GM18873 (cell line): ENCODE measurements at regions not wholly inside any gene's neighbourhood (a gene's known extent, or its start where the extent isn't known, plus 50 kb on each side); places are given as distances from the start of the nearest gene placed in this dataset.
"Not testable (repeated sequence)": the region's sequence is repeated elsewhere in the genome, so short reads cannot be mapped to it uniquely, and the experiment has no call there.

Experiments
- ATAC-seq: cut with Tn5 transposase; IDR thresholded peaks from one replicate; pipeline ENCODE4 v1.9.1; 2021; ENCODE audit warnings: mild to moderate bottlenecking, moderate library complexity, moderate number of reproducible peaks; ENCODE audit not compliant: unreplicated experiment, low FRiP score

DNA sequence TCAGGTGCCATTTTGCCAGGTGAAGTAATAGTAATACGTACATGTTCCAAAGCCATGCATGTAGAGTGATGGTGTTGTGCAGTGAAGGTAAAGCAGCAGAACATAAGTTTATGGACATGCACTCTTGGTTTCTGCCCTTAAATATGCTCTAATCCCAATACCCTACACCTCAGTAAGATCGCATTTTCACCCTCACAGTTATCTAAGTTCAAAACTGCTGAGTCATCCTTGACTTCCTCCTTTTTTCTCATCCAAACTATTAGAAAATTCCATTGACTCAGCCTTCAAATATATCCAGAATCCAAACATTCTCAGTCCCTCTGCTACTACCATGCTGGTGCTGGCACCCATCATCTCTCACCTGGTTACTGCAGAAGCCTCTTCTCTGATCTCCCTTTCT lies 652.9 kb upstream of the IGFBP7 start:
- ATAC-seq: no peak

DNA sequence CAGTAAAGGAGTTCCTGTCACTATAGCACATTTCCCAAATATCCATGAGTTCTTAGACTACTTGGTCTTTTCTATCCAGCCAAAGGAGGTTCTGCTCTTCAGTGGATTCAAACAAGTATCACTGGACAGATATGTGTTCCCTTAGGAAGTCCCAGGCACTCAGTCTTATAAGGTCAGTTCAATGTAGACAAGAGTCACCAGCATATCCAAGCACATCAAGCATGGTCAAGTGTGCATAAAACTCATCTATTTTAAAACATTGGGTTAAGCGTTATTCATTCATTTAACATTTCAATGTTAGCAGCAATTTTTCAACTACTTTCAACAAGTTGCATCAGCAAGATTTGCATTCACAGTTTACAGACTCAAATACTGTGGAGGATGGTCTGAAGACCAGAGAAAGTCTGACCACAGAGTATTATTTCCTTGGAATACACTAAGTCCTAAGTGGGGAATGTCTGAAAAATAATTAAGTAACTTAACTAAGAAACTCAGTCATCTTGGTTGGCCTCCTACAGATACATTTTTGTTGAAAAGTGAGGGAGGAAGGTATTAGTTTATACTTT lies 630.5 kb upstream of the IGFBP7 start:
- no peak for ATAC-seq

DNA sequence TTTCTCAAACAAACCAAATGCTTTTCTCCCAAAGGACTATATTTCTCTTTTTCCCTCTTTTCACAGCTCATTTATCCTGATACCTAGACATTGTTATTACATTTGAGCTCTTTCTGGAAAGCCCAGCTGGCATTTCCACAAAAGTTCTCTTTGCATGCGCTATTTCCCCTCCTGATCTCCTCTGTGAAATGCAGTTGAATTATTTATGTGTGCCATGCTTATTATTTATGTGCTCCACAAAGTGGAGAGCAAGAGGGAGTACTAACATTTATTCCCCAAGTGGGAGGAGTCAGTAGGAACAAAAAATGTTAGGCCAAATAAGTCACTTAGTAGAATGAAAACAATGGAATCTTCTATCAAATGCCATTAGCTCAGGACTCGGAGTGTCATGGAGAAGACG lies 626.6 kb upstream of the IGFBP7 start:
- no peak for ATAC-seq

DNA sequence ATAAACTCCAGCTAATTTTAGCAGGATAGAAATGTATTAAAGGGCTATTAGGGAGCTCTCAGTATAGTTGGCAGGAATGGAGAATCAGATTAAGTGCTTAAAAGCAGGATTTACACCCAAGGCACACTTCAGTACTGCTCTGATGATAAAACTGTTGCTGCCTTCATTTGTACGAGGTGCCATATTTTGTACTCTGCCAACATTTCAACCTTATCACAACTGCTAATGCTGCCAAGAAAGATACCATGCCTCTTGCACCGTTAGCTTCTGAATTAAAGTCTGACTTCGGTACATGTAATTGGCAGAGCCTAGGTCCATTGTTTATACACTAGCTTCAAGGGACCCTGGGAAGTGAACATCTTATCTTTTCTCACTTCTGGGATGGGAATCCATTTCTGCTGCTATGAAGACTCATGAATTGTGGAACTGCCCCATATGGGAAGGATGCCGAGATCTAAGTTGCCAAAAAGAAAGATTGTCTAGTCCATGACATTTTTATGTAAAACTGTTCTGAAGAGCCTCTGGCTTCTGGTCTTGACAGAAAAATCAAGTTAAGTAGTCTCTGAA lies 624.0 kb upstream of the IGFBP7 start:
- ATAC-seq: no peak

DNA sequence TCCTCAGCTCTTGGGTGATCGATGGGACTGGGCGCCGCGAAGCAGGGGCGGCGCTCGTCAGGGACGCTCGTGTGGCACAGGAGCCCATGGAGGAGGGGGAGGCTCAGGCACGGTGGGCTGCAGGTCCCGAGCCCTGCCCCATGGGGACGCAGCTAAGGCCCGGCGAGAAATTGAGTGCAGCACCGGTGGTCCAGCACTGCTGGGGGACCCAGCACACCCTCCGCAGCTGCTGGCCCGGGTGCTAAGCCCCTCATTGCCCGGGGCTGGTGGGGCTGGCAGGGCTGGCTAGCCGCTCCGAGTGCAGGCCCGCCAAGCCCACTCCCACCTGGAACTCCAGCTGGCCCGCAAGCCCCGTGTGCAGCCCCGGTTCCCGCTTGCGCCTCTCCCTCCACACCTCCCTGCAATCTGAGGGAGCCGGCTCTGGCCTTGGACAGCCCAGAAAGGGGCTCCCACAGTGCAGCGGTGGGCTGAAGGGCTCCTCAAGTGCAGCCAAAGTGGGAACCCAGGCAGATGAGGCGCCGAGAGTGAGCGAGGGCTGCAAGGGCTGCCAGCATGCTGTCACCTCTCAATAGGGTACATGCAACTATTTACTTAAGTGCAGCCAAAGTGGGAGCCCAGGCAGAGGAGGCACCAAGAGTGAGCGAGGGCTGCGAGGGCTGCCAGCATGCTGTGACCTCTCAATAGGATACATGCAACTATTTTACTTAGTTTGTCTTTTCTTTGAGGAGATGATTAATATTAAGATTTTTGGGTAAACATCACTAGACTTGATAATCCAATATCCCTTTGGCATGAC lies 619.8 kb upstream of the IGFBP7 start:
- ATAC-seq: not testable (repeated sequence)

DNA sequence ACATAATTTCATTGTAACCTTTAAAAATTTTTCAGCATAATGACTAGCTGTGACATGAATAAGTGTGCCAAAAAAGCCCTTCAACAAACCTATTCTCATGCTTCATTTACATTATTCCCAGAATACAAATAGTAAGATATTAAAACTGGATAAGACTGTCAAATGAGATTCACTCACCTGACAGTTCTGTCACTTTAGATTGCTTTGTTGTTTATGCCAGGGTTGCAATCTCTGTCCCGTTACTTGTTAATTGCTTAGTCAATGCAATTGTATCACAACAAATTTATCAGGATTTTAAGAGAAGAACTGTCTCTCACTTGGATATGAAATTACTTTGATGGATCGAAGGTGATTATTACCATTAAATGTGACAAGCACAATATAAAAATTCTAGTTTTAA lies 616.0 kb upstream of the IGFBP7 start:
- ATAC-seq: no peak

DNA sequence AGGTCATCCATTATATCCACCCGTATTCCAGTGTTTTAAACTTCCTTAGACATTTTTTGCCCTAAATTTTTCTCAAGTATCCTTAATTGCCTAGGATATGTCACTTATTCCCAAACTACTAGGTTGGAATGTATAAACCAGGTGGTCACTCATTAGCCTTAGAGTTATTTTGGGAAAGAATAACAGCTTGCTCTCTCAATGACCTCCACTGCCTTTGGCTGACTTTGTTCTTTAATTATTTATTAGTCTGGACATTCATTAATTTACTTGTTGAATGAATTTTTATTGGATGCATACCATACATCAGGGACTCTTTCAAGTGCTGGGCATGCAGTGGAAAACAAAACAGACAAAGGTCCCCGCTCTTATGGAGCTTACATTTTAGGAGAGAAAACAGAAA lies 609.3 kb upstream of the IGFBP7 start:
- no peak for ATAC-seq

DNA sequence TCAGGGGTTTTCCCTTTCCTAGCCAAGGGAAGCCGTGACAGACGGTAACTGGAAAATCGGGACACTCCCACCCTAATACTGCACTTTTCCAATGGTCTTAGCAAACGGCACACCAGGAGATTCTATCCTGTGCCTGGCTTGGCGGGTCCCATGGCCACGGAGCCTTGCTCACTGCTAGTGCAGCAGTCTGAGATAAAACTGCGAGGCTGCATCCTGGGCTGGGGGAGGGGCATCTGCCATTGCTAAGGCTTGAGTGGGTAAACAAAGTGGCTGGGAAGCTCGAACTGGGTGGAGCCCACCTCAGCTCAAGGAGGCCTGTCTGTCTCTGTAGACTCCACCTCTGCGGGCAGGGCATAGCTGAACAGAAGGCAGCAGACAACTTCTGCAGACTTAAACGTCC lies 604.1 kb upstream of the IGFBP7 start:
- not testable (repeated sequence) for ATAC-seq

DNA sequence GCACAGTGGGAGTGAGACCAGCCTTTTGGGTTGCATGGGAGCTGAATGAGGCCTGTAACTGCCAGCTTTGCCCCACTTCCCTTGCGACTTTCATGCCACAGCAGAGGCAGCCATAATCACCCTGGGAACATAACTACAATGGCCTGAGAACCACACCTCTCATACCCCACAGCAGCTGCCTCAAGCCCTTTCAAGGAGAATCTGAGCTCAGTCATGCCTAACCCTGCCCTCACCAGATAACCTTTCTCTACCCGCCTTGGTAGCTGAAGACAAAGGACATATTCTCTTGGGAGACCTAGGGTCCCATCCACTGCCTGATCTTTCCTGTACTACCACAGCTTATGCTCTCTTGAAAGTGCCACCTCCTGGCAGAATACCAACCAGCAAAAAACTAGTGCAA lies 599.9 kb upstream of the IGFBP7 start:
- no peak for ATAC-seq

DNA sequence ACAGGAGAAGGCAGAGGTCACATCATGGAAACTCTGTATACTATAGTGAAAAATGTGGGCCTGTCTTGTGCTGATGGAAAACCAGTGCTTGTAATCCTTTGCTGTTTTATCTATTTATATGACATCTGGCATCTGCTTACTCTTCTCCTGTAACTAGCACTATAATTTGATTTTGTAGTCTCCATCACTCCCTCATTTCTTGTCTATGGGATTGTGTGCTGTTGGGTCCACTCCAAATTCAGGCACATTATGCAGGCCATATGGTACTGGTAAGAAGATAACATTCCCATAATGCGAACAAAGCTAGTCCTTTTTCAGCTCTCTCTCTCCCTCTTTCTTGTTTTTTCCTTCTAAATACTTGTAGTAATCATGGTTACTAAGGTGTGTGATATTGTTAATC lies 581.2 kb upstream of the IGFBP7 start:
- no peak for ATAC-seq

DNA sequence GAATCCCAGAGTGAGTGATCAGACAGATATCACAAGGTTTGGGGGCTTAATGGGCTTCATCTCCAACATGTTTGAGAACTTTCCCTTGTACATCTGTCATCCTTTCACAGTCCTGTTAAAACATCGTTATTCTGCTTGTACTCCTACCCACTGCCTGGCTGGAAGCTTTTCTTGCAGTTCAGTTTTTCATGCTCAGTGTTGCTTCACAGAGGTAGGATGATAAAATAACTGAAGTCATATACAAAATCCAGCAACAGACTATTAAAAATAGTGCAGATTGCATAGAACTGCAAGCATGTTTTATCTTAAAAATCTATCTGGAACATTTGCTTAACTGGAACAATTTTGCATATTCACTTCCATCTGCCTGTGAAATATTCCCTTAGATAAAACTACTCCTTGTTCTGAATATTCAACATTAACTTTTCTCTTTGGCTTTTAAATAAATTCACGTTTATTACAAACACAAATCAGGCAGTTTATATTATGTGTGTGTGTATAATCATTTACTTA lies 579.6 kb upstream of the IGFBP7 start:
- ATAC-seq: no peak

DNA sequence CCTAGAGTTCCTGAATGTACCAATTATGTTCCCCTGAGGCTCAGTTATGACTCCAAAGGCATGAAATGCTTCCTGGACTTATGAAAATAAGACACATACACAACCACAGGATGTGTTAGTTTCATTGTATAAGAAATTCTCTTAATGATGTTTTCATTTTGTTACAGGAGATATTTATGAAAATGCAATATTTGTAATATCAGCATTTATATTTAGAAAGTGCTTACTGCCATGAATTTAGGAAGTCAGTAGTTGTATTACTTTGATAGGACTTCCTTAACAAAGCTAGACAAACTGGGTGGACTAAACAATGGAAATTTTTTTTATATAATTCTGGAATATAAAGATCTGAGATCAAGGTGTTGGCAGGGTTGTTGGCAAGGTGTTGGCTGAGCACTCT lies 572.1 kb upstream of the IGFBP7 start:
- no peak for ATAC-seq

DNA sequence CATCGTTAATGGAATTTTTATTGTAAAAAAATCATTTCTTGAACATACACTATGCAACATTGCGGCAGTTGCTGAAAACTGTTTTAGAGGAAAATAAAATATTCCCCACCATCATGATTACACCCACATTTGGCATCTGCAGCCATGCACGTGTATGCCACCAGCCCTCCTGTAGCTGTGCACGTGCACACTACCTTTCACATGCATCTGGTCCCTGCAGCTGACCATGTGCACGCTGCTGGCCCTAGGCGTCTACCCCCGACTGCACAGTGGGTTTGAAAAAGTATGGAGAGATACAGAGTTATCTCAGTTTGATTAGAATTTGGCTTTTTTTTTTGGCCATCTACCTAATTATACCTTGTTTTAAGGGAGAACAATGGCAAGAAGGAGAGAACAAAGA lies 569.8 kb upstream of the IGFBP7 start:
- no peak for ATAC-seq

DNA sequence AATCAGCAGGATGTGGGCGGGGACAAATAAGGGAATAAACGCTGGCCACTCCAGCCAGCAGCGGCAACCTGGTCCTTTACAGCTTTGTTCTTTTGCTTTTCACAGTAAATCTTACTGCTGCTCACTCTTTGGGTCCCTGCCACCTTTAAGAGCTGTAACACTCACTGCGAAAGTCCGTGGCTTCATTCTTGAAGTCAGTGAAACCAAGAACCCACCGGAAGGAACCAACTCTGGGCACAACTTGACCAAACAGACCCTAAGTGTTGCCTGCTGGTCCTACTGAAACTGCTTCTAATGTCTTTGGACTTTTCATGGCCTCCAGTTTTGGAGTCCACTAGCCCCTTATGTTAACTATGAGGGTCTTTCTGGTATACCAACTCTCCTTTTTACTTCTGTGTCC lies 566.2 kb upstream of the IGFBP7 start:
- no peak for ATAC-seq

DNA sequence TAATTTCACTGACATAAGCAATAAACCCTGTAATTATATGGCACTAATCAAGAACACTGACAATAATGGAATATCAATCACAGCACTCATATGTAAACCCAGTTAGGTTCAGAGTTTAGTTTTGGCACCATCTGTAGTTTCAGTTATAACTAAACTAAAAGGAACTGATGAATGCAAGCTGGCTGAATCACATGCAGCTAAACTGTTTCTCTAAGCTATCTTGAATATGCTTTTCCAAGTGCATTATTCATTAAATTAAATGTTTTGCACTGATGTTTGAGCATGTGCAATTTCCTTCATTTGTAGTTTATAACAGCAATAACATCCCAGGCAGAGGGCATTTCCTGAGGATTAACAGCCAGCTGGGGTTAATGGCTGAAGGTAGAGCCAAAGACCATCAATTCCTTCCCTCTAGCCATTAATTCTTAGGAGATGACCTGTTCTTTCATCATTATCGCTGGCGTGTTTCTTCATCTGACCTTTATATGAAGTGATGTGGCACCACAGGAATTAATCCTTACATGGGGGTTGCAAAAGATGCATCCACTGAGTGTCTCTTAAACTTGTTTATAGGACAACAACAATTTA lies 562.8 kb upstream of the IGFBP7 start:
- no peak for ATAC-seq

DNA sequence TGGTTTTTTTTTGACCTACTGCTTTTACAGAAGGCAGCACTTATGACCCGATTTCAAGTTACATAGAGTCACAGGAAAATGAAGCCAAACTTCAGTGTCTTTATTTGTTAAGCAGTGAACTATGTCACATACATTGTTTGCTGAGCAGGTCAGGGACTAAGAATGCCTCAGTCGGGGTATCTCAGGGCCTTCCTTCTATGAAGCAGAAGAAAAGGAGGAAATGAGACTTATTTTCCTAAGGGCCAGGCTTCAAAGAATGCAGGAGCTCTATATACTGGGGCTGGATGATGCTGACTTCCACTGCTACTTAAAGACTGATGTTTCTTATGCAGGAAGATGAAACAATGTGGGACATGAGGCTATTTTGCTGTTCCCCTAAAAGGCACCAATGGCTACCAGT lies 558.4 kb upstream of the IGFBP7 start:
- ATAC-seq: no peak

DNA sequence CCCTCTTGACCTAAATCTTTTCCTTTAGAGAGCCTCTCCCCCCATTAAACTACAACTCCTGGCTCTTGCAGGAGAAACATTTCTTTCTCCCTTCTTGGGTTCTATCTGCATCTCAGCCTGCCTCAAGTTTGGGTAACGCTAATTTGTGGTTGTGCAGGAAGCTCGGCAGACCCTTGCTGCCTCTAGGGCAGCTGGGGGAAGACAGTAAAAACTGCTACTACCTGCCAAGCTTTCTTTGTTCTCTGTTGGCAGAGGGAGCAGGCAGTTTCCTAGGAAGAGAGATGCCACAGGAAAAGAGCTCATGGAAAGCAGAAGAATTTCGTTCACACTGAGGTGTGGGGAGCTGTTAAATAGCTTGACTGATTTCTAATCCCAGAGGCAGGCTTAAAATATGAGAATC lies 555.6 kb upstream of the IGFBP7 start:
- no peak for ATAC-seq

DNA sequence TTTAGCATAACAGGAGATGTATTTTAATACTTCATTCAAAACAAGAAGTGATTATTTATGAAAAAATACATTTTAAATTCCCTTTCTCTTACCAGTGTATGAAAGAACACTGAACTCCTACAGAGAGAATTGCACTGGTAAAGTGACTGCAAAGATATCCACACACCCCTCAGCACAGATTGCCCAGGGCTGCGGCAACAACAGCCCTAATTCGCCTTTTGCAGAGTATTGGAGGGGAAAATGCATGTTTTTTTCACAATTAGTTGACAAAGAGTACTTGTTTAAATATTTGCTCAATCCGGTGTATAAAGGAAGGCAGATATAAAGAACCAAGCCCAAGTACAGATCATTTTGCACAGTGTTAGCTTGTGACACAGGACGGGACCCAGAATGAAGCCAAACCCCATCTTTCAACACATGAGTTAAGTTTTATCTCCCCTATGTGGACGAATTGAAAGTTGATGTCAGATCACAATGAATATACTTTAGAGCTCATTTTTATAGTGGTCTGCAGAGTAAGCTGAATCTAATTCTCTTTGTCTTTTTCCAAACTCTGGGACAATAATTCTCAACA lies 551.4 kb upstream of the IGFBP7 start:
- no peak for ATAC-seq

DNA sequence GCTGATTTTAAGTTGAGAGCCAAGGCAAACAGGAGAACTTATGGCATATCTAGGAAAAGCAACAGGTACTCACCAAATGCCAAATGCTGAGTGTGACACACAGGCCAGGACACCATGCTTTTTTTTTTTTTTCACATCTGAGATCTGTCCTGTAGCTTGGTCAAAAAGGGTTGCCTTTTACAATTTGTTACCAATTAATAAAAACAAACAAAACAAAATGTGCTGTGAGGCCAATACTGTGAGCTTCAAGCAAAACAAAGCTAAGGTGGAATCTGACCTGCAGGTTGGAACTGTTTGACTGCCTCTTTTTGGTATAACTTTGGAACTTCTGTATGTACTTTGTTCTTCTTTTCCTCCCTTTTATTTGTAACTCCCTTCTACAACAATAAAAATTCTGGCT lies 548.5 kb upstream of the IGFBP7 start:
- ATAC-seq: no peak

DNA sequence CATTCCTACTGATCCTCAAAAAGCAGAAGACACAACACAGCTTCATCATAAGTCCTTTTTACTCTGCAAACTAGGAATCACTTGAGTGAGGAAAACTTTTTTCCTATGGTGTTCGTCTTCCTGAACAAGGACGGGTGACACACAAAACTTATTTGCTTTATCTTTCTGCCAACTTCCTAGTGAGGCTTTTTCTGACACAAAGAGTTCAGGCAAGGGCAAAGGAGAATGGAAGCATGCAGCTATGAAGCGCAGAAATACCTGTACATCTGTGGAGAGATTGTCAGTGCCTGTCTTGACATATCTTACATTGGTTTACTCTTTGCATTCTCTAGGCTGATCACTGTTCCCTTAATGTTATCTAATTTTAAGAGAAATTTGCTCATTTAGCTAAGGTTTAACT lies 548.0 kb upstream of the IGFBP7 start:
- no peak for ATAC-seq

DNA sequence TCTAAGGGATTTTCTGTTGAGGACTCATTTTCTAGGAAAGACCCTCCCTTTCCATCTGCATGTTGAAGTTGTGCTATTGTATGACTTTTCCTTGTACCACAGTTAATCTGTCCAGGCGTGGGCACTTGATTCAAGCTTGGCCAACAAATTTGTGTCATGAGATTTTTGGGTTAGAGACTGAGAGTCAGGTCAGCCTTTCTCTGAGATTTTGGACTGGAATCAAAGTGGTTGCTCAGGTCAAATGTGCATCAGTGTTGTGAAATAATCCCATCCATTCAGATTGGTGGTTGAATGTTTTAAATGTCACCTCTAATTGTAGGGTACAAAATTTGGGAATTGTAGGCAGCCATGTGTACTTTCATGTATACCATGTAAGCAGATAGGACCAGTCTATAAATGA lies 545.2 kb upstream of the IGFBP7 start:
- ATAC-seq: no peak
